Stimulated activated CD8-positive, alpha-beta memory T cell treated with anti-CD3 and anti-CD28 coated beads, Interleukin-7, amount 100 ng/mL, for 4 hours (primary cell): ENCODE measurements at regions not wholly inside any gene's neighbourhood (a gene's known extent, or its start where the extent isn't known, plus 50 kb on each side); places are given as distances from the start of the nearest gene placed in this dataset.
"Not testable (repeated sequence)": the region's sequence is repeated elsewhere in the genome, so short reads cannot be mapped to it uniquely, and the experiment has no call there.

Experiments
- DNase-seq, 2 donors: peaks; one replicate each; pipeline ENCODE4 v3.0.0-alpha.2; 2020; ENCODE audit warnings: low read depth in 2 of 2

- DNase-seq = no peak
Measured at GRCh38 chr10:9898633-9899395, 1118.9 kb upstream of the CELF2 start.

GRCh38 chr10:9900751-9901150, 1116.9 kb upstream of the CELF2 start:
- no peak for DNase-seq

- no peak for DNase-seq
Measured at GRCh38 chr10:9901971-9902370, 1115.7 kb upstream of the CELF2 start.

GRCh38 chr10:9910446-9910845, 1107.2 kb upstream of the CELF2 start:
- DNase-seq = no peak

GRCh38 chr10:9911488-9911887, 1106.2 kb upstream of the CELF2 start:
- DNase-seq = no peak

GRCh38 chr10:9913876-9914514, 1103.7 kb upstream of the CELF2 start:
- no peak for DNase-seq

- no peak for DNase-seq
Measured at GRCh38 chr10:9921544-9921943, 1096.1 kb upstream of the CELF2 start.

GRCh38 chr10:9922126-9922870, 1095.4 kb upstream of the CELF2 start:
- DNase-seq = no peak

GRCh38 chr10:9926003-9926402, 1091.7 kb upstream of the CELF2 start:
- DNase-seq = no peak

GRCh38 chr10:9926881-9927280, 1090.8 kb upstream of the CELF2 start:
- no peak for DNase-seq

GRCh38 chr10:9939716-9940115, 1078.0 kb upstream of the CELF2 start:
- DNase-seq = no peak

GRCh38 chr10:9944690-9945089, 1073.0 kb upstream of the CELF2 start:
- DNase-seq = no peak

GRCh38 chr10:9950070-9950469, 1067.6 kb upstream of the CELF2 start:
- DNase-seq = no peak

GRCh38 chr10:9951481-9952257, 1066.0 kb upstream of the CELF2 start:
- no peak for DNase-seq

GRCh38 chr10:9957351-9957750, 1060.3 kb upstream of the CELF2 start:
- DNase-seq = no peak

GRCh38 chr10:9957876-9958275, 1059.8 kb upstream of the CELF2 start:
- not testable (repeated sequence) for DNase-seq

- DNase-seq = no peak
Measured at GRCh38 chr10:9965341-9965740, 1052.3 kb upstream of the CELF2 start.

GRCh38 chr10:9986786-9987185, 1030.9 kb upstream of the CELF2 start:
- no peak for DNase-seq

- no peak for DNase-seq
Measured at GRCh38 chr10:9987197-9987596, 1030.5 kb upstream of the CELF2 start.

- DNase-seq = no peak
Measured at GRCh38 chr10:9992661-9993060, 1025.0 kb upstream of the CELF2 start.

GRCh38 chr10:9994131-9994530, 1023.5 kb upstream of the CELF2 start:
- no peak for DNase-seq

GRCh38 chr10:9999627-10000026, 1018.0 kb upstream of the CELF2 start:
- no peak for DNase-seq
